Aorta (tissue), 5 donors: ENCODE measurements at regions not wholly inside any gene's neighbourhood (a gene's known extent, or its start where the extent isn't known, plus 50 kb on each side); places are given as distances from the start of the nearest gene placed in this dataset.

Experiments
- ATAC-seq: fragments of 200-7000 bp; cut with Tn5 transposase; one replicate; pipeline ENCODE4 v1.9.1; 2022; ENCODE audit warnings: moderate library complexity; ENCODE audit not compliant: low FRiP score
- DNase-seq, 2 donors: peaks; one replicate each; pipeline ENCODE4 v3.0.0-alpha.2; 2020
- H3K27ac ChIP-seq, 2 donors: one replicate each; pipeline ENCODE4 v1.5.1; 2013; ENCODE audit warnings: low read length in 2 of 2, mild to moderate bottlenecking in 2 of 2, moderate library complexity in 2 of 2, control low read depth in 1 of 2, inconsistent platforms in 1 of 2, low read depth in 1 of 2
- H3K27me3 ChIP-seq, 2 donors: one replicate each; pipeline ENCODE4 v1.6.1; 2013; ENCODE audit warnings: control low read depth in 1 of 2, low read length in 1 of 2, mild to moderate bottlenecking in 1 of 2, moderate library complexity in 1 of 2; ENCODE audit not compliant: insufficient read depth in 2 of 2, control insufficient read depth in 1 of 2
- H3K36me3 ChIP-seq, 2 donors: one replicate each; pipeline ENCODE4 v1.6.1; 2013; ENCODE audit warnings: control low read depth in 1 of 2, low read length in 1 of 2, mild to moderate bottlenecking in 1 of 2; ENCODE audit not compliant: insufficient read depth in 2 of 2, control insufficient read depth in 1 of 2
- H3K4me1 ChIP-seq, 2 donors: one replicate each; pipeline ENCODE4 v1.6.1; 2013; ENCODE audit warnings: low read length in 2 of 2, control low read depth in 1 of 2, mild to moderate bottlenecking in 1 of 2, moderate library complexity in 1 of 2; ENCODE audit not compliant: insufficient read depth in 2 of 2, control insufficient read depth in 1 of 2
- H3K4me3 ChIP-seq, 2 donors: one replicate each; pipeline ENCODE4 v1.5.1; 2013; ENCODE audit warnings: low read length in 2 of 2, control low read depth in 1 of 2, mild to moderate bottlenecking in 1 of 2
- H3K9me3 ChIP-seq: one replicate; pipeline ENCODE4 v1.6.1; 2013; ENCODE audit warnings: mild to moderate bottlenecking, low read length; ENCODE audit not compliant: control insufficient read depth
- WGBS, 2 donors: extraction: QIAGEN DNeasy Blood & Tissue Kit; methylation state at CpG; one replicate each; pipeline ENCODE4 v1.1.7; 2013; 5-methylcytosine and 5-hydroxymethylcytosine counted together
- intact Hi-C, 2 donors: fragments of 100-400 bp; cut with DNase I; formaldehyde crosslinking; loops; one replicate each; pipeline versions ENCODE4 v1.14.2 to v1.15.0; 2022
- donor health status: healthy with polysubstance abuse.
- donor health status: Bipolar disorder and iron deficiency.
- donor health status: DM: no; HTN: no; CAD: no.
- donor health status: DM: no; HTN: no; CAD: no.
- donor health status: DM: yes; HTN: yes; CAD: no.

DNA sequence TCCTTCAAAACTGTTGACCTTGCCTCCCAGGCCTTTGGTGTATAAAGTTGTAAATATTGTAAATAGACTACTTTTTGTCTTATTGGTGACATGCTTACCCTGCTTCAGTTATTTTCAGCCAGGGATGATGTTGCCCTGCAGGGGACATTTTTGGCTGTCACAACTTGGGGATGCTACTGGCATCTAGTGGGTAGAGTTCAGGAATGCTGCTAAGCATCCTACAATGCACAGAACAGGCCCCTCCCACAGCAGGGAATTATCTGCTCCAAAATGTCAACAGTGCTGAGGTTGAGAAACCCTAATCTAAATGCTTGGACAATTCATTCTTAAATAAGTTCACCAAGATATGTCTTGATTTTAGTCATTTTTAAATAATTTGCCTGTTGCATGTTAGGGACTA is 459.8 kb downstream of the PMP22 start:
- Histone ChIP-seq H3K36me3 (no peaks in the 10 kb centered on the region), H3K4me3 (no peak overlapping the region), H3K27ac (no peak overlapping the region), H3K4me1 (no peaks in the 10 kb centered on the region), H3K9me3 (peaks cover 3% of the 10 kb centered on the region), H3K27me3 (no peaks in the 10 kb centered on the region)
- ATAC-seq (no peak), DNase-seq (no peak)
- intact Hi-C loops = loop anchor here in 1 of 2 donors (10.0 kb wide), 1 partner anchor 59 kb away; no protein-coding TSS in a partner anchor

DNA sequence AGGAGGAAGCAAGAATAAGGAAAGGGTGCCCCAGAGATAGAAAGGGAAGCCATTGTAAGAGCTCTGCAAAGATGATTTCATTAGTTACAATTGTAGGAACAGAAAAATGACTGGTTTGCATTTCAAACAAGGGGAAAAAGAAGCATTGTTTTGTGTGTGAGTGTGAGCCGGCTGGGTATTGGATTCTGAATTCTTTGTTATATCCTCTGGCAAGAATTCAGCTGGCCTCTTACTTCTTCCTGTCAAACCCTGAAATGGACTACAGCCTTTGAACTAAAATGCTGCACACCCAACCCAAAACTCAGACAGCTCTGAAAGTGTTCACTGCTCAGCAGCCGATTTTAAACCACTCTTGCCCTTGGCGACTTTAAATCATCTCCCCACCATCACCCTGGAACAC is 461.3 kb downstream of the PMP22 start:
- H3K4me1 ChIP-seq = no peaks in the 10 kb centered on the region
- H3K36me3 ChIP-seq = no peaks in the 10 kb centered on the region
- DNase-seq (no peak), ATAC-seq (no peak)
- 20 to 31% methylated on average over 3 of the region's 3 CpGs for WGBS, 2 donors
- no peak overlapping the region for H3K4me3 ChIP-seq
- H3K27ac ChIP-seq = no peak overlapping the region
- H3K9me3 ChIP-seq = peaks cover 3% of the 10 kb centered on the region
- intact Hi-C loops = loop anchor here in 1 of 2 donors (10.0 kb wide), 1 partner anchor 61 kb away; no protein-coding TSS in a partner anchor
- H3K27me3 ChIP-seq = no peaks in the 10 kb centered on the region

GRCh38 chr17:14797801-14798200 is 467.3 kb downstream of the PMP22 start:
- H3K27ac ChIP-seq = no peak overlapping the region
- WGBS, 2 donors = 77 to 81% methylated on average over 6 of the region's 6 CpGs
- DNase-seq (no peak), ATAC-seq (no peak)
- no peaks in the 10 kb centered on the region for H3K9me3 ChIP-seq
- peaks cover 0 to 2% of the 10 kb centered on the region in 2 donors for H3K27me3 ChIP-seq
- no peaks in the 10 kb centered on the region for H3K4me1 ChIP-seq
- intact Hi-C loops = no loop called here
- H3K36me3 ChIP-seq = no peaks in the 10 kb centered on the region
- H3K4me3 ChIP-seq = no peak overlapping the region

DNA sequence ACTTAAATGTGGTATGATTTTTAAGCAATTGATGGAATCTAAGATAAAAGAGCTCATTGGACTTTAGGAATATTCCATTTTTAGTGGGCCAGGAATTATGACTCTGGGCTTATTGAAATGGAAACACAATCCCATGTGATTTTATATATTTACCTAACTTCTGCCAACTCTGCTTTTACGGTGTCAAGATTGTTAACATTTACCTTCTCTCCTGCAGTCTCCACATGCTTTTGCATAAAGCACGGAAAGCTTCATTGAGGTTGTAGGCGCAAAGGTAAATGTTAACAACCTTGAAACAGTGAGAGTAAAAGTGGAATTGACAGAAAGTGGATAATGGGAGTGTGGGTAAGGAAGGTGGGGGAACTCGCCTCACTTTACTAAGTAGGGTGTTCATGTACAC is 468.1 kb downstream of the PMP22 start:
- intact Hi-C loops = no loop called here
- WGBS, 2 donors = 59 to 63% methylated on average over 4 of the region's 4 CpGs
- ATAC-seq = no peak
- H3K9me3 ChIP-seq = no peaks in the 10 kb centered on the region
- no peaks in the 10 kb centered on the region for H3K36me3 ChIP-seq
- H3K27ac ChIP-seq = no peak overlapping the region
- no peak for DNase-seq
- H3K4me1 ChIP-seq = no peaks in the 10 kb centered on the region
- H3K27me3 ChIP-seq = peaks cover 0 to 2% of the 10 kb centered on the region in 2 donors
- no peak overlapping the region for H3K4me3 ChIP-seq

DNA sequence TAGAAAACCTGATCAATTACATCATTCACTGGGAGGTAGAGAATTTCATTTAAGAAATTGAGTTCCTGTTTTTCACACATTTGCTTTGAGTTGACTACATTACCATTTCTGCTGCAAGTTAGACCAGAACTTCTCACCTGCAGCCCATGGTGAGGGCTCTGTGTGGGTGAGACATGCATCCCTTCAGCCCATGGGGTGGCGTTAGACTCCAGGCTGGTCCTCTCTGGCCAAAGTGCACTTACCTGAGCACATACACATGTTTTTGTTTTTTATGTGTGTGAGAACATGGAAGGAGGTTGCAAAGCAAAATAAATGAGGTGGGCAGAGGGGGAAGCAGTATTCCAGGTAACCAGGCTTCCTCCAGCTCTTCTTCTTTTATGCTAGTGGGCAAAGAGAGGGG is 470.2 kb downstream of the PMP22 start:
- intact Hi-C loops = no loop called here
- WGBS, 2 donors = 86 to 92% methylated on average over 1 of the region's 1 CpG
- Histone ChIP-seq H3K27ac (no peak overlapping the region), H3K4me3 (no peak overlapping the region), H3K4me1 (no peaks in the 10 kb centered on the region), H3K36me3 (no peaks in the 10 kb centered on the region), H3K9me3 (no peaks in the 10 kb centered on the region), H3K27me3 (peaks cover 0 to 3% of the 10 kb centered on the region in 2 donors)
- DNase-seq (no peak), ATAC-seq (no peak)

GRCh38 chr17:14793237-14793636 is 471.9 kb downstream of the PMP22 start:
- no peaks in the 10 kb centered on the region for H3K36me3 ChIP-seq
- H3K4me3 ChIP-seq = no peak overlapping the region
- ATAC-seq (no peak), DNase-seq (no peak)
- intact Hi-C loops = no loop called here
- WGBS, 2 donors = 52 to 54% methylated on average over 3 of the region's 3 CpGs
- no peak overlapping the region for H3K27ac ChIP-seq
- H3K4me1 ChIP-seq = no peaks in the 10 kb centered on the region
- H3K27me3 ChIP-seq = peaks cover 0 to 3% of the 10 kb centered on the region in 2 donors
- H3K9me3 ChIP-seq = no peaks in the 10 kb centered on the region

- H3K36me3 ChIP-seq = no peaks in the 10 kb centered on the region
- 14% methylated on average over 10 of the region's 10 CpGs for WGBS, 2 donors
- H3K4me3 ChIP-seq = no peak overlapping the region
- H3K9me3 ChIP-seq = no peaks in the 10 kb centered on the region
- intact Hi-C loops = no loop called here
- ATAC-seq (no peak), DNase-seq (no peak)
- no peaks in the 10 kb centered on the region for H3K4me1 ChIP-seq
- no peak overlapping the region for H3K27ac ChIP-seq
- H3K27me3 ChIP-seq = peaks cover 0 to 3% of the 10 kb centered on the region in 2 donors
Observed at GRCh38 chr17:14792746-14793145, 472.4 kb downstream of the PMP22 start.

GRCh38 chr17:14791221-14791620 is 473.9 kb downstream of the PMP22 start:
- no peak overlapping the region for H3K27ac ChIP-seq
- H3K36me3 ChIP-seq = no peaks in the 10 kb centered on the region
- DNase-seq (no peak), ATAC-seq (no peak)
- intact Hi-C loops = no loop called here
- H3K4me3 ChIP-seq = no peak overlapping the region
- 40 to 41% methylated on average over 6 of the region's 6 CpGs for WGBS, 2 donors
- peaks cover 0 to 1% of the 10 kb centered on the region in 2 donors for H3K27me3 ChIP-seq
- H3K4me1 ChIP-seq = no peaks in the 10 kb centered on the region
- no peaks in the 10 kb centered on the region for H3K9me3 ChIP-seq

DNA sequence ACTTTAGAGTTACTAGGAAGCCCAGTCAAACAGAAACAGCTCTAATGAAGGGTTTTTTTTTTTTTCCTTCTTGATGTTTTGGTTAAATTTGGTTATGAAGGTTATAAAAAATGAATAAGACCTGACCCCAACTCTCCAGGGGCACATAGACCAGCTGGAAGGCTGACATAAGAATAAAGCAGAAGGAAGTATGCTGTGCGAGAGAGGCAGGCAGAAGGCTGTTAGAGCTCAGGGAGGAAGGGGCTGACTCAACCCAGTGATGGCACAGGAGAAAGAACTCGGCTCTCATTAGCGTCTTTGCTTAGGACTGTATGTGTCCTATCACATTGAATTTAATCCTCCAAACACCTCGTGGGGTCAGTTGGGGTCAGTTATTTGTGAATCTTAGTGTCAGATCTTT is 474.6 kb downstream of the PMP22 start:
- DNase-seq = no peak
- no peak overlapping the region for H3K4me3 ChIP-seq
- H3K27ac ChIP-seq = no peak overlapping the region
- ATAC-seq = no peak
- WGBS, 2 donors = 20 to 22% methylated on average over 4 of the region's 4 CpGs
- intact Hi-C loops = no loop called here
- no peaks in the 10 kb centered on the region for H3K36me3 ChIP-seq
- H3K27me3 ChIP-seq = peaks cover 0 to 1% of the 10 kb centered on the region in 2 donors
- H3K9me3 ChIP-seq = no peaks in the 10 kb centered on the region
- H3K4me1 ChIP-seq = no peaks in the 10 kb centered on the region
